ENCODE measurements at regions not wholly inside any gene's neighbourhood (a gene's known extent, or its start where the extent isn't known, plus 50 kb on each side); places are given as distances from the start of the nearest gene placed in this dataset.

GRCh38 chr20:40173872-40174271 is 515.2 kb downstream of the MAFB start:
- Histone ChIP-seq H4K8ac (ENCODE audit: extremely low read depth, insufficient read depth, low read length) (no peak overlapping the region), H3K4me3 (ENCODE audit: extremely low read depth in 1 of 4, insufficient read depth in 2 of 4, low read depth in 3 of 4, low read length in 4 of 4) (no peak overlapping the region), H3K79me1 (ENCODE audit: low read depth, low read length) (no peaks in the 10 kb centered on the region), H3K4ac (replicated peaks; ENCODE audit: insufficient read length, low read depth, low read length) (no peak overlapping the region), H2BK15ac (ENCODE audit: low read length) (no peak overlapping the region), H3K27ac (ENCODE audit: low read depth, low read length) (no peak overlapping the region), H3K23ac (ENCODE audit: insufficient read length) (no peak overlapping the region), H3K4me1 (replicated peaks in 1 of 4; ENCODE audit: control insufficient read depth in 3 of 4, insufficient read depth in 4 of 4, low read length in 3 of 4) (peaks cover 0 to 3% (median 0%) of the 10 kb centered on the region in 4 experiments; a peak in 3 of 7 replicates), H2BK20ac (ENCODE audit: low read length) (no peak overlapping the region), H3K36me3 (ENCODE audit: control insufficient read depth in 2 of 4, insufficient read depth in 4 of 4, low read length in 3 of 4) (no peaks in the 10 kb centered on the region), H3K79me2 (ENCODE audit: control insufficient read depth in 1 of 2, insufficient read depth in 2 of 2, low read length in 2 of 2) (no peaks in the 10 kb centered on the region), H4K91ac (replicated peaks; ENCODE audit: insufficient read length, low read length) (no peak overlapping the region), H3K18ac (ENCODE audit: extremely low read depth, low read length) (no peak overlapping the region), H3K4me2 (ENCODE audit: insufficient read depth in 1 of 2, low read depth in 2 of 2, low read length in 2 of 2) (no peak overlapping the region), H2BK12ac (ENCODE audit: low read depth, low read length) (no peak overlapping the region), H4K20me1 (replicated peaks in 1 of 2; ENCODE audit: control insufficient read depth in 1 of 2, insufficient read depth in 2 of 2, low read length in 2 of 2) (no peaks in the 10 kb centered on the region), H2AK5ac (ENCODE audit: low read depth, low read length) (no peak overlapping the region), H3K9ac (replicated peaks in 1 of 4; ENCODE audit: extremely low read depth in 1 of 4, low read depth in 3 of 4, low read length in 3 of 4) (no peak overlapping the region), H3K9me3 (ENCODE audit: insufficient read depth in 2 of 2, low read depth in 1 of 2, low read length in 1 of 2) (no peaks in the 10 kb centered on the region), H3K56ac (replicated peaks; ENCODE audit: insufficient read length, low read depth, low read length) (no peak overlapping the region), H2BK5ac (ENCODE audit: low read depth, low read length) (no peak overlapping the region), H2AFZ (ENCODE audit: low read length) (no peak overlapping the region), H3K27me3 (replicated peaks in 1 of 4; ENCODE audit: control insufficient read depth in 3 of 4, extremely low read depth in 1 of 4, insufficient read depth in 3 of 4, low read length in 3 of 4) (no peaks in the 10 kb centered on the region), H2BK120ac (replicated peaks; ENCODE audit: low read depth, low read length) (no peak overlapping the region), H3K23me2 (ENCODE audit: low read depth, low read length) (no peaks in the 10 kb centered on the region), H3K14ac (ENCODE audit: insufficient read length) (no peak overlapping the region), H4K5ac (ENCODE audit: insufficient read length, low read depth, low read length) (no peak overlapping the region)
- 86% methylated on average over 5 of the region's 5 CpGs; no CpG with 5 or more reads in 1 of the 2 experiments for WGBS, 2 experiments (ENCODE audit: extremely low coverage in 1 of 2, insufficient coverage in 1 of 2, insufficient read length in 1 of 2, insufficient replicate concordance in 2 of 2, low coverage in 1 of 2, low lambda C conversion rate in 2 of 2, missing lambda C conversion rate in 1 of 2)
- DNase-seq (ENCODE audit: low read depth in 1 of 2, low spot score in 2 of 2) (no peak), FAIRE-seq (no peak)
- CTCF ChIA-PET (ENCODE audit: partially characterized antibody) = interaction anchor here (0.8 kb wide), 1 partner anchor 14 kb away, joined by 4 read pairs; no protein-coding TSS in a partner anchor
- POLR2A ChIA-PET (ENCODE audit: partially characterized antibody) = interaction anchor here (0.8 kb wide), 1 partner anchor 18 kb away, joined by 3 read pairs; no protein-coding TSS in a partner anchor
- TF ChIP-seq, protein P1, sequence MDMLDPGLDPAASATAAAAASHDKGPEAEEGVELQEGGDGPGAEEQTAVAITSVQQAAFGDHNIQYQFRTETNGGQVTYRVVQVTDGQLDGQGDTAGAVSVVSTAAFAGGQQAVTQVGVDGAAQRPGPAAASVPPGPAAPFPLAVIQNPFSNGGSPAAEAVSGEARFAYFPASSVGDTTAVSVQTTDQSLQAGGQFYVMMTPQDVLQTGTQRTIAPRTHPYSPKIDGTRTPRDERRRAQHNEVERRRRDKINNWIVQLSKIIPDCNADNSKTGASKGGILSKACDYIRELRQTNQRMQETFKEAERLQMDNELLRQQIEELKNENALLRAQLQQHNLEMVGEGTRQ (IDR thresholded peaks at IDR 0.05; ENCODE audit: low read length) = no peak
- TF ChIP-seq BACH1 (IDR thresholded peaks at IDR 0.05; ENCODE audit: low read length) (no peak), ATF2 (IDR thresholded peaks at IDR 0.05; ENCODE audit: low read length) (no peak), SP2 (IDR thresholded peaks at IDR 0.05; ENCODE audit: low read length) (no peak), BRCA1 (IDR thresholded peaks at IDR 0.05; ENCODE audit: low read depth, low read length) (no peak), SP1 (IDR thresholded peaks at IDR 0.05; ENCODE audit: low read depth, low read length) (no peak), SIN3A (conservative IDR thresholded peaks at IDR 0.05 in 1 of 2, IDR thresholded peaks at IDR 0.05 in 1 of 2; ENCODE audit: low read depth in 1 of 2, low read length in 2 of 2) (no peak), SUZ12 (IDR thresholded peaks at IDR 0.05; ENCODE audit: low read length) (no peak), SRF (IDR thresholded peaks at IDR 0.05; ENCODE audit: low read depth, low read length) (no peak), KDM4A (IDR thresholded peaks at IDR 0.05; ENCODE audit: low read depth, low read length, severe bottlenecking) (no peak), KDM1A (IDR thresholded peaks at IDR 0.05; ENCODE audit: borderline replicate concordance, low read length) (no peak)
- TF ChIP-seq, protein P2, sequence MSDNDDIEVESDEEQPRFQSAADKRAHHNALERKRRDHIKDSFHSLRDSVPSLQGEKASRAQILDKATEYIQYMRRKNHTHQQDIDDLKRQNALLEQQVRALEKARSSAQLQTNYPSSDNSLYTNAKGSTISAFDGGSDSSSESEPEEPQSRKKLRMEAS (IDR thresholded peaks at IDR 0.05) = no peak
